ENCODE measurements at regions not wholly inside any gene's neighbourhood (a gene's known extent, or its start where the extent isn't known, plus 50 kb on each side); places are given as distances from the start of the nearest gene placed in this dataset.

DNA sequence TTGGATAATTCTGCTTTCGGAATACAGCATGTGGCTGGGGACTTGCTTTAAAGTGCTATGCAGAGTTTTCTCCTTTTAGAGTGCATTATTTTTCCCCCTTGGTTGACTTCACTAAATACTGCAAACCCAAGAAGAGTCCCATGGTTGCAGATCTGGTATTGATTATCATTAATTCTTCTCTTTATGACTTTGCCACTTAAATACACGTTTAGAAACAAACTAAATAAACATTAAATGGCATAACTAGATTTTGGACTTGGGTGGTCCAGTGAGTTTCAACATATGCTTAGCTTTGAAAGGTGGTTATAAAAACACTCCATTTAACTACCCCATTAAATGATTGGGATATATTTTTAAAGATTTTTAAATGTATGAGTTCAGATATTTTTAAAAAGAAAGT, 279.2 kb downstream of the SOX4 start:
- Mint-ChIP-seq H3K4me3 (no peak overlapping the region), H3K4me1 (peaks cover 44 to 49% of the 10 kb centered on the region in 2 experiments), H3K27ac (no peak overlapping the region), H3K27me3 (ENCODE audit: low read depth) (no peaks in the 10 kb centered on the region), H3K36me3 (ENCODE audit: insufficient read depth in 1 of 3, low read depth in 3 of 3) (peaks cover 24 to 35% (median 33%) of the 10 kb centered on the region in 3 experiments), H3K9me3 (no peaks in the 10 kb centered on the region; a peak in 2 of 5 replicates)
- H3K9ac ChIP-seq (ENCODE audit: extremely low read depth, insufficient read length, low read length) = no peak overlapping the region
- H3K23ac ChIP-seq (ENCODE audit: insufficient read length, low read depth, low read length) = no peak overlapping the region
- H3K9me3 ChIP-seq (ENCODE audit: control insufficient read depth, low read depth, low read length) = no peaks in the 10 kb centered on the region
- H3T11ph ChIP-seq (ENCODE audit: low read length) = no peak overlapping the region
- no peak overlapping the region for H3K56ac ChIP-seq (ENCODE audit: insufficient read length, low read depth, low read length)
- H2BK12ac ChIP-seq (ENCODE audit: insufficient read length, low read depth, low read length) = no peak overlapping the region
- H4K91ac ChIP-seq (ENCODE audit: insufficient read length, low read depth, low read length) = no peak overlapping the region
- no peak overlapping the region for H2AFZ ChIP-seq (ENCODE audit: low read length)
- H2BK20ac ChIP-seq (ENCODE audit: low read depth, low read length, poor library complexity, severe bottlenecking) = no peak overlapping the region
- TF ChIP-seq, protein P1, sequence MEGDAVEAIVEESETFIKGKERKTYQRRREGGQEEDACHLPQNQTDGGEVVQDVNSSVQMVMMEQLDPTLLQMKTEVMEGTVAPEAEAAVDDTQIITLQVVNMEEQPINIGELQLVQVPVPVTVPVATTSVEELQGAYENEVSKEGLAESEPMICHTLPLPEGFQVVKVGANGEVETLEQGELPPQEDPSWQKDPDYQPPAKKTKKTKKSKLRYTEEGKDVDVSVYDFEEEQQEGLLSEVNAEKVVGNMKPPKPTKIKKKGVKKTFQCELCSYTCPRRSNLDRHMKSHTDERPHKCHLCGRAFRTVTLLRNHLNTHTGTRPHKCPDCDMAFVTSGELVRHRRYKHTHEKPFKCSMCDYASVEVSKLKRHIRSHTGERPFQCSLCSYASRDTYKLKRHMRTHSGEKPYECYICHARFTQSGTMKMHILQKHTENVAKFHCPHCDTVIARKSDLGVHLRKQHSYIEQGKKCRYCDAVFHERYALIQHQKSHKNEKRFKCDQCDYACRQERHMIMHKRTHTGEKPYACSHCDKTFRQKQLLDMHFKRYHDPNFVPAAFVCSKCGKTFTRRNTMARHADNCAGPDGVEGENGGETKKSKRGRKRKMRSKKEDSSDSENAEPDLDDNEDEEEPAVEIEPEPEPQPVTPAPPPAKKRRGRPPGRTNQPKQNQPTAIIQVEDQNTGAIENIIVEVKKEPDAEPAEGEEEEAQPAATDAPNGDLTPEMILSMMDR (conservative IDR thresholded peaks at IDR 0.05) = no peak
- no peak overlapping the region for H3K4ac ChIP-seq (ENCODE audit: low read depth, low read length)
- peaks cover 2% of the 10 kb centered on the region for H4K20me1 ChIP-seq (ENCODE audit: control insufficient read depth, insufficient read depth, insufficient read length)
- no peak overlapping the region for H2BK5ac ChIP-seq (ENCODE audit: insufficient read length, low read length)
- no peaks in the 10 kb centered on the region for H3K4me1 ChIP-seq (ENCODE audit: insufficient read depth, low read length)
- no peaks in the 10 kb centered on the region for H3K27me3 ChIP-seq (ENCODE audit: insufficient read depth, low read length)
- no peak overlapping the region for H4K8ac ChIP-seq (replicated peaks; ENCODE audit: insufficient read length, low read depth, low read length)
- H3K79me2 ChIP-seq (ENCODE audit: insufficient read depth, low read length) = 0 out of 2 replicates have a peak, but pooled peaks cover 2% of the 10 kb centered on the region
- no peak overlapping the region for H3K4me2 ChIP-seq (ENCODE audit: insufficient read depth, insufficient read length, low read length)
- H2BK15ac ChIP-seq (ENCODE audit: low read depth, low read length) = no peak overlapping the region
- H3K23me2 ChIP-seq (ENCODE audit: insufficient read length, low read depth, low read length, poor library complexity, severe bottlenecking) = no peaks in the 10 kb centered on the region
- H3K79me1 ChIP-seq (ENCODE audit: insufficient read depth, low read depth, low read length, poor library complexity, severe bottlenecking) = no peaks in the 10 kb centered on the region
- H2BK120ac ChIP-seq (ENCODE audit: low read depth, low read length, poor library complexity, severe bottlenecking) = no peak overlapping the region
- no peak overlapping the region for H3K18ac ChIP-seq (ENCODE audit: insufficient read length, low read depth, low read length)
- H3K14ac ChIP-seq (ENCODE audit: insufficient read depth, low read length) = no peak overlapping the region
- H3K27ac ChIP-seq (ENCODE audit: insufficient read length, low read depth, low read length) = no peak overlapping the region
- DNase-seq = no peak
- WGBS (ENCODE audit: extremely low coverage, insufficient read length, low lambda C conversion rate) = no CpG with 5 or more reads among the region's 2 CpGs
- H2AK5ac ChIP-seq (ENCODE audit: insufficient read length, low read length) = no peak overlapping the region
- H4K5ac ChIP-seq (ENCODE audit: insufficient read length, low read depth, low read length) = no peak overlapping the region
